Body of pancreas (tissue), 4 donors: ENCODE measurements at regions not wholly inside any gene's neighbourhood (a gene's known extent, or its start where the extent isn't known, plus 50 kb on each side); places are given as distances from the start of the nearest gene placed in this dataset.

Experiments
- POLR2A ChIP-seq, 3 donors: fragments of 450-650 bp; IDR thresholded peaks; one replicate each; pipeline ENCODE4 v1.6.1; 2016; ENCODE audit warnings: antibody characterized with exemption in 3 of 3, mild to moderate bottlenecking in 2 of 3
- TF ChIP-seq, protein P1 (sequence below), 7 experiments: fragments of 450-650 bp in 4 of 7; fragments of 200-600 bp in 3 of 7; sonication (generic) in 3 of 7; IDR thresholded peaks; one replicate each; pipeline ENCODE4 v1.5.1; 2016 to 2019; ENCODE audit warnings: antibody characterized with exemption in 7 of 7

DNA sequence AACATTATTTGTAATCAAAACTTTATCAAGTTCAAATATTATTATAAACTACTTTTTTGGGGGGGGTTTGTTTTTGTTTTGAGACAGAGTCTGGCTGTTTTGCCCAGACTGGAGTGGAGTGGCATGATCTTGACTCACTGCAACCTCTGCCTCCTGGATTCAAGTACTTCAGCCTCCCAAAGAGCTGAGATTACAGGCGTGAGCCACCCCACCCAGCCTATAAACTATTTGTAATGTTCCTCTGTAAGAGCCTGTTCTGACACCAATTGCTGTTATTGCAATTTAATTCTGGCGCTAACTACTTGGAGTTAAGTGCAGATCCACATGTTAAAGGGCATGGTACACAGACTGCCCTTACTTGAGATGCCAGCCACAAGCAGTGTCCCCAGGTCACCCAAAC lies 478.1 kb upstream of the NRP1 start:
- TF ChIP-seq, protein P1, sequence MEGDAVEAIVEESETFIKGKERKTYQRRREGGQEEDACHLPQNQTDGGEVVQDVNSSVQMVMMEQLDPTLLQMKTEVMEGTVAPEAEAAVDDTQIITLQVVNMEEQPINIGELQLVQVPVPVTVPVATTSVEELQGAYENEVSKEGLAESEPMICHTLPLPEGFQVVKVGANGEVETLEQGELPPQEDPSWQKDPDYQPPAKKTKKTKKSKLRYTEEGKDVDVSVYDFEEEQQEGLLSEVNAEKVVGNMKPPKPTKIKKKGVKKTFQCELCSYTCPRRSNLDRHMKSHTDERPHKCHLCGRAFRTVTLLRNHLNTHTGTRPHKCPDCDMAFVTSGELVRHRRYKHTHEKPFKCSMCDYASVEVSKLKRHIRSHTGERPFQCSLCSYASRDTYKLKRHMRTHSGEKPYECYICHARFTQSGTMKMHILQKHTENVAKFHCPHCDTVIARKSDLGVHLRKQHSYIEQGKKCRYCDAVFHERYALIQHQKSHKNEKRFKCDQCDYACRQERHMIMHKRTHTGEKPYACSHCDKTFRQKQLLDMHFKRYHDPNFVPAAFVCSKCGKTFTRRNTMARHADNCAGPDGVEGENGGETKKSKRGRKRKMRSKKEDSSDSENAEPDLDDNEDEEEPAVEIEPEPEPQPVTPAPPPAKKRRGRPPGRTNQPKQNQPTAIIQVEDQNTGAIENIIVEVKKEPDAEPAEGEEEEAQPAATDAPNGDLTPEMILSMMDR (IDR thresholded peaks at IDR 0.05): no peak
- no peak for TF ChIP-seq POLR2A (IDR thresholded peaks at IDR 0.05)
